Peyer's patch (tissue), 4 donors: ENCODE measurements at regions not wholly inside any gene's neighbourhood (a gene's known extent, or its start where the extent isn't known, plus 50 kb on each side); places are given as distances from the start of the nearest gene placed in this dataset.

Source experiments
- DNase-seq, 3 donors: peaks; one replicate each; pipeline ENCODE4 v3.0.0-alpha.2; 2017 to 2019
- H3K27ac ChIP-seq, 4 donors: fragments of 200-600 bp; sonication (generic); one replicate each; pipeline ENCODE4 v1.5.1; 2016 to 2019
- H3K27me3 ChIP-seq, 2 donors: fragments of 200-600 bp; sonication (generic); one replicate each; pipeline ENCODE4 v1.5.1; 2019
- H3K36me3 ChIP-seq, 3 donors: fragments of 200-600 bp; sonication (generic); one replicate each; pipeline ENCODE4 v1.5.1; 2016 to 2019
- H3K4me1 ChIP-seq, 4 donors: fragments of 200-600 bp; sonication (generic); one replicate each; pipeline ENCODE4 v1.5.1; 2016 to 2019
- H3K4me3 ChIP-seq, 4 donors: fragments of 200-600 bp; sonication (generic); 1 replicate in 3 of 4; 2 replicates in 1 of 4; pipeline ENCODE4 v1.5.1; 2016 to 2019; ENCODE audit warnings: mild to moderate bottlenecking in 1 of 4
- H3K9me3 ChIP-seq, 4 donors: fragments of 200-600 bp; sonication (generic); one replicate each; pipeline ENCODE4 v1.5.1; 2016 to 2019; ENCODE audit warnings: mild to moderate bottlenecking in 1 of 4
- CTCF ChIP-seq, 6 experiments: fragments of 450-650 bp in 4 of 6; fragments of 200-600 bp in 2 of 6; sonication (generic) in 1 of 6; IDR thresholded peaks; one replicate each; pipeline ENCODE4 v1.5.1; 2017 to 2019; ENCODE audit warnings: antibody characterized with exemption in 6 of 6, mild to moderate bottlenecking in 3 of 6, moderate library complexity in 1 of 6
- POLR2A ChIP-seq, 2 donors: fragments of 450-650 bp; IDR thresholded peaks; one replicate each; pipeline ENCODE4 v1.5.1; 2017; ENCODE audit warnings: antibody characterized with exemption in 2 of 2, mild to moderate bottlenecking in 2 of 2, moderate library complexity in 2 of 2

- no peaks in the 10 kb centered on the region for H3K4me1 ChIP-seq
- TF ChIP-seq CTCF (IDR thresholded peaks at IDR 0.05) (no peak), POLR2A (IDR thresholded peaks at IDR 0.05) (no peak)
- no peak overlapping the region for H3K27ac ChIP-seq
- no peaks in the 10 kb centered on the region for H3K9me3 ChIP-seq
- no peaks in the 10 kb centered on the region for H3K36me3 ChIP-seq
- no peak for DNase-seq
- no peaks in the 10 kb centered on the region for H3K27me3 ChIP-seq
- no peak overlapping the region for H3K4me3 ChIP-seq
Measured at GRCh38 chr6:85255661-85256060, 194.2 kb upstream of the NT5E start.

DNA sequence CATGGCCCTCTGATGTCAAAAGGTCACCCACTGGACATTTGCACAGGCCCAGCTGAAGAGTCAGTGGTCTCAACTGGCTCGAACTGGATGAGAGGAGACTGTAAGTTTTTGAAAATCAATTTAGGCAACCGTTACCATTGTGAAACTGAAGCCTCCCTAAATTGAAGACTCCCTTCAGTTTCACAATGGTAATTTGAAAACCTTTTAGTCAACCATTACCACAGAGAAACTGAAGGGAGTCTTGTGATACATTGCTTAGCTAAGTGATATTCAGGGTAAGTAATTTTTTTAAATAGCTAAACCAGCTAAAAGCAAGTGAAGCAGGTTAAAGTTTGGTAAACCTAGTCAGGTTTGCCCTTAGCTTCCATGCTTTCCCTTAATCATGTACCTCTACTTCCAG is 197.3 kb upstream of the NT5E start:
- TF ChIP-seq CTCF (IDR thresholded peaks at IDR 0.05), result no peak
- no peak for TF ChIP-seq POLR2A (IDR thresholded peaks at IDR 0.05)
- no peak overlapping the region for H3K27ac ChIP-seq
- H3K9me3 ChIP-seq, result no peaks in the 10 kb centered on the region
- H3K4me1 ChIP-seq, result no peaks in the 10 kb centered on the region
- no peak overlapping the region for H3K4me3 ChIP-seq
- no peaks in the 10 kb centered on the region for H3K27me3 ChIP-seq
- H3K36me3 ChIP-seq, result no peaks in the 10 kb centered on the region
- no peak for DNase-seq

GRCh38 chr6:85252085-85252484 is 197.8 kb upstream of the NT5E start:
- H3K27me3 ChIP-seq, result no peaks in the 10 kb centered on the region
- no peak for DNase-seq
- no peaks in the 10 kb centered on the region for H3K9me3 ChIP-seq
- H3K4me1 ChIP-seq, result no peaks in the 10 kb centered on the region
- no peak overlapping the region for H3K27ac ChIP-seq
- TF ChIP-seq CTCF (IDR thresholded peaks at IDR 0.05), result no peak
- TF ChIP-seq POLR2A (IDR thresholded peaks at IDR 0.05), result no peak
- no peaks in the 10 kb centered on the region for H3K36me3 ChIP-seq
- H3K4me3 ChIP-seq, result no peak overlapping the region

DNA sequence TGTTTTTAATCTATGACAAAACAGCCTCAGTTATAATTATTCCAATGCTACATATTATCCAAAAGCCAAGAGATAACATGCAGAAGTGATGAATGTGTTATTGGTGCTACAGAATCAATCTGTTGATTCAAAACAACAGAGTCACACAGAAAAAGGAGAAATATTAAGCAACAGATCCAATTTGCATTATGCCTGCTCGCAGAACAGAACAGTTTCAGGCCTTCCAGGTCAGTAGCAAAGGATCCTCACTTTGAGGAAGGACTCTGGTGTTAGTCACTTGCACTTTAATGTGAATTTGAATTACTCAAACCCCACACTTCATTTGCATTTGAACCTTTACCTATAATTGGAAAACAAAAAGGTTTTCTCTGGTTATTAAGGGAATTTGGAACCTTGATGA is 198.6 kb upstream of the NT5E start:
- H3K36me3 ChIP-seq, result no peaks in the 10 kb centered on the region
- no peak for DNase-seq
- H3K4me3 ChIP-seq, result no peak overlapping the region
- no peaks in the 10 kb centered on the region for H3K9me3 ChIP-seq
- H3K27ac ChIP-seq, result no peak overlapping the region
- no peaks in the 10 kb centered on the region for H3K4me1 ChIP-seq
- TF ChIP-seq POLR2A (IDR thresholded peaks at IDR 0.05), result no peak
- no peak for TF ChIP-seq CTCF (IDR thresholded peaks at IDR 0.05)
- H3K27me3 ChIP-seq, result no peaks in the 10 kb centered on the region

- H3K4me1 ChIP-seq, result no peaks in the 10 kb centered on the region
- no peaks in the 10 kb centered on the region for H3K36me3 ChIP-seq
- no peak overlapping the region for H3K4me3 ChIP-seq
- DNase-seq, result no peak
- no peaks in the 10 kb centered on the region for H3K27me3 ChIP-seq
- no peak overlapping the region for H3K27ac ChIP-seq
- no peak for TF ChIP-seq CTCF (IDR thresholded peaks at IDR 0.05)
- no peaks in the 10 kb centered on the region for H3K9me3 ChIP-seq
Measured at GRCh38 chr6:85250586-85251220, 199.2 kb upstream of the NT5E start.

DNA sequence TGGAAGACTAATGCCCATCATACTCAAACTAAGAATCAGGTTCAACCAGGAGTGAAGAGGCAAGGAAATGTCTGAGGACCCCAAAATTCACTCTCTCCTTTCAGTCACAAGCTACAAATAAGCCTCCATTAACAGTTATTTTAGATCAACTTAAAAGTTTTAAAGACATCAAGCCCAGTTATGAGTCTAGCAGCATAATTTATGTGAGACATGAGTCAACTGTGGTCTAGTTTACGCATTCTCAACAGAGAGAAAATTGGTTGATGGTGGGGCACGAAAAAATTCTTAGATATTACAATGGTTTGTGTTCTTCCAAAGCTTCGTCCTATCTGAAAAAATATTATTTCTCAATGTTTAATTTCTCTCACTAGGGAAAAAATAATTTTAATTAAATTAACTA is 204.9 kb upstream of the NT5E start:
- no peaks in the 10 kb centered on the region for H3K9me3 ChIP-seq
- no peaks in the 10 kb centered on the region for H3K27me3 ChIP-seq
- no peak overlapping the region for H3K4me3 ChIP-seq
- TF ChIP-seq CTCF (IDR thresholded peaks at IDR 0.05), result no peak
- no peak for TF ChIP-seq POLR2A (IDR thresholded peaks at IDR 0.05)
- no peaks in the 10 kb centered on the region for H3K4me1 ChIP-seq
- H3K27ac ChIP-seq, result no peak overlapping the region
- no peaks in the 10 kb centered on the region for H3K36me3 ChIP-seq
- DNase-seq, result no peak
